ENCODE measurements at regions not wholly inside any gene's neighbourhood (a gene's known extent, or its start where the extent isn't known, plus 50 kb on each side); places are given as distances from the start of the nearest gene placed in this dataset.

- Histone ChIP-seq H3K4me1 (ENCODE audit: control insufficient read depth, extremely low read depth, insufficient read depth, low read length) (no peaks in the 10 kb centered on the region), H3K79me2 (ENCODE audit: control insufficient read depth, insufficient read depth, low read length) (no peaks in the 10 kb centered on the region), H3K36me3 (ENCODE audit: control insufficient read depth in 2 of 2, extremely low read depth in 1 of 2, insufficient read depth in 2 of 2, low read length in 2 of 2) (no peaks in the 10 kb centered on the region), H3K9me3 (ENCODE audit: control insufficient read depth, low read depth, low read length) (no peaks in the 10 kb centered on the region), H2AFZ (ENCODE audit: control insufficient read depth, low read length) (no peak overlapping the region), H3K4me3 (ENCODE audit: control insufficient read depth in 2 of 3, extremely low read depth in 1 of 3, insufficient read depth in 2 of 3, low read depth in 1 of 3, low read length in 3 of 3) (no peak overlapping the region), H3K27me3 (ENCODE audit: control insufficient read depth, extremely low read depth, insufficient read depth, low read length) (no peaks in the 10 kb centered on the region), H3K4me2 (ENCODE audit: control insufficient read depth, extremely low read depth, insufficient read depth, low read depth, low read length) (no peak overlapping the region), H3K9ac (ENCODE audit: control insufficient read depth, extremely low read depth, insufficient read depth, low read length) (no peak overlapping the region), H3K27ac (ENCODE audit: control insufficient read depth, insufficient read depth, low read length) (no peak overlapping the region), H4K20me1 (ENCODE audit: control insufficient read depth, extremely low read depth, insufficient read depth, low read length) (no peaks in the 10 kb centered on the region), H3K9me1 (ENCODE audit: control insufficient read depth, extremely low read depth, insufficient read depth, low read length) (no peaks in the 10 kb centered on the region)
- TF ChIP-seq EZH2 (IDR thresholded peaks at IDR 0.05; ENCODE audit: low read length), result no peak
- TF ChIP-seq CTCF (optimal IDR thresholded peaks at IDR 0.05 in 1 of 3, IDR thresholded peaks at IDR 0.05 in 1 of 3, conservative IDR thresholded peaks at IDR 0.05 in 1 of 3; ENCODE audit: extremely low read depth in 1 of 3, insufficient read depth in 2 of 3, low read length in 3 of 3), result no peak
- no peak for DNase-seq (ENCODE audit: low read depth, low spot score)
- FAIRE-seq, result no peak
- dilution Hi-C loops (cut with MboI; ENCODE audit: extremely low pct_ligation_motif_present, low sequenced_read_pairs), result no loop called here
Measured at GRCh38 chr15:29471306-29471705, 201.7 kb upstream of the NSMCE3 start.

- Histone ChIP-seq H3K27me3 (ENCODE audit: control insufficient read depth, extremely low read depth, insufficient read depth, low read length) (no peaks in the 10 kb centered on the region), H3K9me3 (ENCODE audit: control insufficient read depth, low read depth, low read length) (no peaks in the 10 kb centered on the region), H4K20me1 (ENCODE audit: control insufficient read depth, extremely low read depth, insufficient read depth, low read length) (no peaks in the 10 kb centered on the region), H3K4me2 (ENCODE audit: control insufficient read depth, extremely low read depth, insufficient read depth, low read depth, low read length) (no peak overlapping the region), H3K9ac (ENCODE audit: control insufficient read depth, extremely low read depth, insufficient read depth, low read length) (no peak overlapping the region), H3K4me1 (ENCODE audit: control insufficient read depth, extremely low read depth, insufficient read depth, low read length) (no peaks in the 10 kb centered on the region), H3K36me3 (ENCODE audit: control insufficient read depth in 2 of 2, extremely low read depth in 1 of 2, insufficient read depth in 2 of 2, low read length in 2 of 2) (no peaks in the 10 kb centered on the region), H2AFZ (ENCODE audit: control insufficient read depth, low read length) (no peak overlapping the region), H3K27ac (ENCODE audit: control insufficient read depth, insufficient read depth, low read length) (no peak overlapping the region), H3K79me2 (ENCODE audit: control insufficient read depth, insufficient read depth, low read length) (no peaks in the 10 kb centered on the region), H3K9me1 (ENCODE audit: control insufficient read depth, extremely low read depth, insufficient read depth, low read length) (no peaks in the 10 kb centered on the region), H3K4me3 (ENCODE audit: control insufficient read depth in 2 of 3, extremely low read depth in 1 of 3, insufficient read depth in 2 of 3, low read depth in 1 of 3, low read length in 3 of 3) (no peak overlapping the region)
- TF ChIP-seq EZH2 (IDR thresholded peaks at IDR 0.05; ENCODE audit: low read length) (no peak), CTCF (optimal IDR thresholded peaks at IDR 0.05 in 1 of 3, IDR thresholded peaks at IDR 0.05 in 1 of 3, conservative IDR thresholded peaks at IDR 0.05 in 1 of 3; ENCODE audit: extremely low read depth in 1 of 3, insufficient read depth in 2 of 3, low read length in 3 of 3) (no peak)
- FAIRE-seq (no peak), DNase-seq (ENCODE audit: low read depth, low spot score) (no peak)
- dilution Hi-C loops (cut with MboI; ENCODE audit: extremely low pct_ligation_motif_present, low sequenced_read_pairs), result no loop called here
Measured at GRCh38 chr15:29470794-29471193, 201.2 kb upstream of the NSMCE3 start.
